Right renal cortex interstitium (tissue), 3 donors: ENCODE measurements at regions not wholly inside any gene's neighbourhood (a gene's known extent, or its start where the extent isn't known, plus 50 kb on each side); places are given as distances from the start of the nearest gene placed in this dataset.
"Not testable (repeated sequence)": the region's sequence is repeated elsewhere in the genome, so short reads cannot be mapped to it uniquely, and the experiment has no call there.

ENCODE experiments used
- DNase-seq, 3 donors: peaks; one replicate each; pipeline ENCODE4 v3.0.0-alpha.2; 2013; ENCODE audit warnings: low read depth in 3 of 3, low spot score in 2 of 3

DNA sequence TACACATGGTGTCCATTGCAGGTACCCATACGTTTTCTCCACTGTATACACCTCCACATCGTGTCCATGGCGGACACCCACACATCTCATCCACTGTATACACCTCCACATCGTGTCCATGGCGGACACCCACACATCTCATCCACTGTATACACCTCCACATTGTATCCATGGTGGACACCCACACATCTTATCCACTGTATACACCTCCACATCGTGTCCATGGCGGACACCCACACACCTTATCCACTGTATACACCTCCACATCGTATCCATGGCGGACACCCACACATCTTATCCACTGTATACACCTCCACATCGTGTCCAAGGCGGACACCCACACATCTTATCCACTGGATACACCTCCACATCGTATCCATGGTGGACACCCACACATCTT, 50.4 kb upstream of the TTC34 start:
- not testable (repeated sequence) for DNase-seq

DNA sequence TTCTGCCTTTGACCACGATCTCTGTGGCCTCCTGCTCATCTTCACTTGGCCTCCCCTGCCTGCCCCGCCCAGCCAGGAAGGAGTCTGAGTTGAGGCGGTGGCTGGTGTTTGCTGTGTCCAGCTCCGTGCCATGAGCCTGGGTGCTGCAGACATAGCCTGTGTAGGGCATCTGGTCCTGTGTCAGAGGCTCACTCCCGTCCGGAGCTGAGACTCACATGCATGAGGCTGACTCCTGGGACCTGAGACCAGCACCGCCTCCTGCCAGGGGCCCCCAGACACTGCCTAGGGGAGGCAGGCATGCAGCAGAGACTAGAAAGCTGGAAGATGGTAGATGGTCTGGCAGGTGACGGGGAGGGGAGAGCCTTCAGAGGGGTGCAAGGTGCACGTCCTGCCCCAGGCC, 52.2 kb upstream of the TTC34 start:
- no peak for DNase-seq

DNA sequence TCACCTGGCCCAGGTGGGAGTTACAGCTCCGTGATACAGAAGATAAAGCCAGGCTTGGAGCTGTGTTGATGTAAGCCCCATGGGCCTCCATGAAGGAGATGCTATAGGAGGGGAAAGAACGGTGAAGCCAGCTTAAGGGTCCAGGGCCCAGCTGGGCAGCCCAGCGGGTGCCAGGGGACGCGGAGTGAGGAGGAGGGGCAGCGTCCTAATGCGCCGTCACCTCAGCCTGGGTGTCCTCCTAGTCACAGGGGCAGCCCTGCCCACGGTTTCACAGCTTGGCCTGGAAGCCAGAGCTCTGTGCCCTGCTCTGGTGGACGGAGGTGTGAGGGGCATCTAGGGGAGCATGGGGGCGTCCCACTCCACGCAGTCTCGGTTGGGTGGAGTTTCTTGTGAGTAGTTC, 52.7 kb upstream of the TTC34 start:
- DNase-seq: no peak

DNA sequence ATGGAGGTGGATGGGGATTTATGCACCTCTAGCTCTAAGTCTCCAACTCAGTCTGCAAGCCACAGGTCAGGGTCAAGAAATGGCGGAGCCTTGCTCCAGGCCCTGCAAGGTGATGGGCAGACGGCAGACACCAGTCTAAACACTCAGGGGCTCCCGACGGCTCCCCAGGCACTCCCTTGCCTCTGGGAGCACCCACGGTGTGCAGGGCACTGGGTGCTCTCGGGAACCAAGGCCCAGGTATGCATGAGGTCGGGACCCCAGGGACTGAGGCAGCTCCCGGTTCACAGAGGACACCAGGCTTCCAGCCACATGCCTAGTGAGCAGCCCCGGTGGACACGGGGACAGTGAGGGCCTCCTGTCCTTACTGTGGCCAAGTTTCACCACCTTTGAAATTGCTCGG, 53.1 kb upstream of the TTC34 start:
- no peak for DNase-seq

DNA sequence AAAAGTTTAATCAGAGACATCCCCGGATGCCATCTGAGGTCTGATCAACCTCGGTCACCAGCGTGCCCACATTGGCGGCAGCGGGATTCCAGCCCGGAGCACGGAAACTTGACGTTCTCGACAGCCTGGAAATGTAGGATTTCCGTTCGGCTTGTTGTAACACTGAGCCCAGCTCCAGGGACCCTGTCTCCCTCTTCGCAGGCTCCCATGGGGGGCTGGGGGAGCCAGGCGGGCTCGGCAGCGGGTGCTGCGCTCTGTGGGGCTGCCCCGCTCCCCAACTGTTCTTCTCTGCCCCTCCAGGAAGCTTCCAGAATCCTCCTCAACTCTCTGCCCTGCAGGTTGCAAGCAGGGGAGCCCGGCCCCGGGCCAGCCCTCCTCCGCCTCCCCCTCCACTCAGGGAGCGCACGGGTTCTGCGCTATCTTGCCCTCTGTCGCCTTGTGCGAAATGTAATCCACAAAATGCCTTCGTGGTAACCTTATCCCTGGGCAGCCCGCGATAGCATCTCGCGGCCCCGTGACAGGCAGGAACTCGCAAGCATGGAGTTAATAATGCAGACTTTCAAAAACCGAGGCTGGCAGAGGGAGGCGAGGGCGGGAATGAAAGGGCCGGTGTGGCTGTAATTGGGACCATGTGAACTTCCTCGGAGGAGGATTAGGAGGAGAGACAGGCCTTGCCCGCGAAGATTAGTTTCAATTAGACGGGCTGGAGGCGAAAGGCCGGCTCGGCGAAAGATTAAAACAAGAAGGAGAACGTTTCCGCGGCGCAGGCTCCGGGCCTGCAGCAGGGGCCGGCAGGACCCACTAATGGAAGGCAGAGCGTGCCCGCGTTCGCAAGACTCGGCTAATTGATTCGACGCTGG, 53.9 kb upstream of the TTC34 start:
- DNase-seq: no peak

DNA sequence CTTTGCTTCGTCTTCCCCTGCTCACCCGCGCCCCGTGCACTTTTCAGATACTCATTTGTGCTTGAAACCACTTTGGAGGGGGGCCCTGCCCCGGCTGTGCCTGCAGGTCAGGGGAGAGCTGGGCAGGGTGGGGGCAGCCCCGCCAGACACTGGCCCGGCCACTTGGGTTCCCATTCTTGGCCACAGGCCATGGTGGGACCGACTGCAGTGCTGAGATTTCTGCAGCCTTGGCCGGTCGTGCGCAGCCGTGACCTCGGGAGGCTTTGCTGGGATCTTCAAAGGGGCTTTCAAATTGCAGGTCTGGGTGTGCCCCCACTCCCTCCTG, 54.5 kb upstream of the TTC34 start:
- no peak for DNase-seq

DNA sequence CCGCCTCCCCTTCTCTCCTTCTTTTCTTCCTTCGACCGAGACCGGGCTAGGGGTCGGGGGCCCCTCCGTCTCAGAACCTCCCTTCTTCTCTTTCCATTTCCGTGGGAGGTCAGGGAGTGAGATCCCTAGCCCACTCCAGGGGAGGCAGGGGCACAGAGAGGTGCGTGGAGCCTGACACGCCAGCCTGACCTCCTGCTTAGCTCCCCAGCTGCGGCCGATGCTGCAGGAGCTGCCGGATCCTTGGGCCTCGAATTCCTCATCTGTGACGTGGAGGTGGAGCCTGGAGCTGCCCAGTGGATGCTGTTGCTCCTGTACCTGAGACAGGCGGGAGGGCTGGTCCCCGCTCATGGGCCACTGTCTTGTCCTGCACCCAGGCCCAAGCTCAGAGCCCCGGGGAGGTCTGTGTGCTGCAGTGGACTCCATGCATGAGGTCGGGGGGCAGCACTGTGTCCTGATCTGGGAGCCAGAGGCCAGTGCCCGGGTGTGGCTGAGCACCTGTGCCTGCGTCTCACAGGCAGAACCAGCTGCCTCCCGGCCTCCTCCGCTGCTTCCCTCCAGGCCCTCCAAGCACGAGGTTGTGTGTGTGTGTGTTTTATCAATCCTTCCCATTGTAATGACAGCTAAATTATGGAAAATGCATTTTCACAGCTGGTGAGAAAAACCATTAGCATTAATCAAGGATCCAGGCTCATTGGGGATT, 55.3 kb upstream of the TTC34 start:
- no peak for DNase-seq

DNA sequence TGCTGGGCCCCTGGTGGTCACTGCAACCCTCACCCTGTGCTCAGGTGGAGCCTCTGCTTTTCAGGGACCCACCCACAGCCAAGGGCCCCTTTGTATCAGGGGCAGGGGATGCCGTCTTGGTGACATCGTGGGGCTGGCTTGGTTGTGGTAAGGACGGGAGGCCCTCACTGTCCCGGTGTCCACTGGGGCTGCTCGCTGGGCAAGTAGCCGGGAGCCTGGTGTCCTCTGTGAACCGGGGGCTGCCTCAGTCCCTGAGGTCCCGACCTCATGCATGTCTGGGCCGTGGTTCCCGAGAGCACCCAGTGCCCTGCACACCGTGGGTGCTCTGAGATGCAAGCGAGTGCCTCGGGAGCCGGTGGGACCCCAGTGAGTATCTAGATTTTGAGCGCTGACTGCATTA, 56.0 kb upstream of the TTC34 start:
- no peak for DNase-seq

DNA sequence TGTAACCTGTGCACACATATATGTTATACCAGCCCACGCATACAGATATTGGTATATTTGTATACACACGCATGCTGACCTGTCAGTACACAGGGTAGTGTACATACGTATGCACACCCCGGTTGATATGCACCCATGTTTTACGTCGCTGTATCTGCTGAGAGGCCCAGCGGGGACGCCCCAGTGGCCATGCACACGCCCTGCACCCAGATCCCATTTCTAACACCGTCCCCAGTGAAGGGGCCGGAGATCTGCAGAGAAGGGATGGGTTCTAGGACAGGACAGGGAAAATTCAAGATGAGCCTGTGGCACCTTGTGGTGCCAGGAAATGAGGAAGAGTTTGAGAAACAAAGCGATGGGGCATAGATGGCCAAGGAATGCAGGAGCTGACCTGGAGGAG, 57.2 kb upstream of the TTC34 start:
- no peak for DNase-seq

DNA sequence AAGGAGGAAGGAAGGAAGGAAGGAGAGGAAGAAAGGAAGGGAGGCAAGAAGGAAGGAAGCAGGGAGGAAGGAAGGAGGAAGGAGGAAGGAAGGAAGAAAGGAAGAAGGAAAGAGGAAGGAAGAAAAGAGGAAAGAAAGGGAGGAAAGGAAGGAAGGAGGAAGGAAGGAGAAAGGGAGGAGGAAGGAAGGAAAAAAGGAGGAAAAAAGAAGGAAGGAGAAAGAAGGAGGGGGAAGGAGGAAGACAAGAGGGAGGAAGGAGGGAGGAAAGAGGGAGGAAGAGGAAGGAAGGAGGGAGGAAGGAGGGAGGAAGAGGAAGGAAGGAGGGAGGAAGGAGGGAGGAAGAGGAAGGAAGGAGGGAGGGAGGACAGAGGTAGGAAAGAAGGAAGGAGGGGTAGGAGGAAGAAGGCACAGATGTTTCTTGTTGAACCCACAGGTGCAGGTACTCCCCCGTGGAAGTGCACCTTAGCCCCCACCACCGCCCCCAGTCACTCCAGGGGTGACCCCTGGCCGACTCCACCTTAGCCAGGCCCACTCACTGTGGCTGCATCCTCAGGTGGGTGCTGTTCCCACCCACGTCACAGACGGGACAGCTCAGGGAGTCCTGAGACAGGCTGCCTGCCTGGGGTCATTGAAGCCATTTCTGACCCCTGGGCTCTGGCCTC, 57.9 kb upstream of the TTC34 start:
- no peak for DNase-seq

DNA sequence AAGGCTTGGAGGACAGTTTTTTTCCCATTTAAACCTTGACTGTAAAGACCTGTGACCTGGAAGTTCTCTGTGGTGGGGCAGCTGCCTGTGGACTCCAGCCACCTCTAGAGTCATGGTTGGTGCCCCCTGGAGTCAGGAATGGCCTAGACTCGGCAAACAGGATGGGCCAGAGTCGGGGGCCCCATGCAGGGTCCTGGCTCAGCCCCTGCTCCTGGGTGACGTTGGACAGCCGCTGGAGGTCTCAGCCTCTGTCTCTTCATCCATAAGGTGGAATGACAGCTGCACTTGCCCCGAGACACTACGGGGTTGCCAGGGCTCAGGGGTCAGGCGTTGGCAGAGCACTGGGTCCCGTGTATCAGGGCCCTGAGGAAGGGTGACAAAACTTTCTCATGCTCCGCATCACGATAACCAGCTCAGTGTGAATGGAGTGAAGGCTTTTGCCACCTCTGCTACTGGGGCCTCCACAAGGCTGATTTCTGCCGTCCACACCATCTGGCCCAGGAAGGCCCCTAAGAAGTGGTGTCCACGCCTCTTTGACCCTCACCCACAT, 58.5 kb upstream of the TTC34 start:
- DNase-seq: no peak

DNA sequence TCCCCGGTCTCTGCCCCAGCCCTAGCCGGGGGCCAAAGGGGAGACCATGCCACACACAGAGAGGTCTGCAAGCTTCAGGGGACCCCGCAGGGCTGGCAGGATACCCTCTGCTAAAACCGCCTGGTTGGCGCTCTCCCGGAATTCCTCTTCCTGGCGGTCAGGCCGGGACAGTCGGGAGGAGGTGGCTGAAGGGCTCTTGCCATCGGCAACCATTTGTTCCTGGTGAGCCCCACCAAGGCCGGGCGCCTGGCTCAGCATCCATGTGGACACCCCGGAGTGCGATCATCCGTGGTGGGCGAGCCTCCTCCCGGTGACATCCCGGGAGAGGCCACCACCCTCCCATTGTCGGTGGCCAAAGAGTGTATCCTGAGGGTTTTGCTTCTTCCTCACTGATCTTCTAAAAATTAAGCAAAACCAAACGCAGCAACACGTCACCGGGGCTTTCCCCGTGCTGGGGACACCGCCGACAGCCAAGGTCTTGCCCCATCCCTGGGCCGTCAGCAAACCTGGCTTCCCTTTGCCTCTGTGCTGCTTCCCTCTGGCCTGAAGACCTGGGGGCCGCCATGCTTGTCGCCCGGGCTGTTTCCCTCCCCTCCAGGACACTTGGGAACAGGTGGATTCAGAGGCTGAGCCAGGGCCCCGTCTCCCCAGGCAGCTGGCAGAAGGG, 59.1 kb upstream of the TTC34 start:
- DNase-seq: no peak

DNA sequence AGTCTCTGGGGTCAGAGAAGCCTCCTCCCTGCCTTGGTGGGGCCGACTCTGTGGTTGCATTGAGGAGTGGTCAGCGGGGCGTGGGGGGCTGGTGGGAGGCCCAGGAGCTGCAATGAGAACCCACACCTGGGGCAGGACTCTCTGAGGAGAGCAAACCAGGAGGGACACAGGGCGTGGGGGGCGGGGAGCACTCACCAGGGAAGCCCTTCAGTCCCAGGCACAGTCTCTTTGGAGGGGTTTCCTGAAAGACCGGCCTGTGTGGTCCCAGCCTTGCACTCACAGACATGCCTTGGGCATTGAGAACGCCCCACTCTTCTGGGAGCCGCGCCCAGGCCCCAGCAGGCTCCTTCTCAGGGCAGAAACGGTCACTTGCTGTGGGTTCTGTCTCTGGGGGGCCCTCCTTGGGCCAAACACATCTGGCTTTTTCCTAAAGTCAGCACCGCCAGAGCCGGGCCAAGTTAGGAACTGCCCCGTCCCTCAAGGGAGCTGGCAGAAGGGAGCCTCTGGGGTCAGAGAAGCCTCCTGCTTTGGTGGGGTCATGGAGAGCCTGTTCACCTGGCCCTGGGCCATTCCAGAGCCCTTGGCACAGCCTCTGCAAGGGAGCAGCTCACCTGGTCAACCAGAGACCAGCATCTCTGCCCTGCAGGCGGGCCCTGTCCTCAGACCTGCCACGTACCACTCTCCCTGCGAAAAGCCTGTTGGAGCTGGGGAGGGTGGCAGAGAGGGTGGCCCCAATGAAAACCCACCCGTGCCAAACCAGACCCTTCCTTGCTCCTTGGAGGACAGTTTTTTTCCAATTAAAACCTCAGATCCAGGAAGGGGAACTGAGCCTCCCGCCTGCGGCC, 59.9 kb upstream of the TTC34 start:
- DNase-seq: no peak

DNA sequence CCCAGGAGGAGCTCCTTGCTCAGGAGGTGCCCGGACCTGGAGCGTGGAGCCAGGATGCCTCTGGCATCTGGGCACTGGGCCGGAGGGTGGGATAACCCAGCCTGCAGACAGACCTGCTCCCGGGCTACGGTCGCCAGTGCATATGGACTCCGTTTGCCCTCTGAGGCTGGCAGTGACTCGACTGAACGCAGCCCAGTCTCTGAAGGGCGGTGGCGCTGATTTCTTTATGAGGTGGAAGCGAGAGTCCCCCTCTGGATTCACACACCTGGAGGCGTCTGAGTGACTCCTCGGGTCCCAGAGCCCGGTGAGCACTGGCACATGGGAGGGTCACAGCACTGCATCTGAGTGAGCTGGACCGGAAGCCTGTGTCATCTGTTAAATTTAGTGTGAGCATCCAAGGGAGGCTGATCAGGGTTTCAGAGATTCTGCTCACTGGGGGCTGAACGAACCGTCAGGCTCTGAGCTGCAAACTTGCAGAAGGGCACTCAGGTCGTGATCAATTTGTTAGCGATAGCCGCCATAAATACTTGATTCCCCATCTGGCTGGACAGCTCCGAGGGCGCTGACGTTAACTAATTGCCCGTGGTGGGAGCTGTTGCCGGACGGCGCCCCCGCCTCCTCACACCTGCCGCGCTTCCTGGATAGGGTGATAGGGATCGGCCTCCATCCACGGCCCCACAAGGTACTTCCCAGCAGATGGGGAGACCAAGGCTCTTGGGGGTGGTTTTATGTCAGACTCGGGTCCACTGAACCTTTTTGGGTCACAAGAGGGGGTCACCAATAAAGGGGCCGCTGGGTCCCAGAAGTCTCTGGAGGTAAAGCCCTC, 60.7 kb upstream of the TTC34 start:
- no peak for DNase-seq

DNA sequence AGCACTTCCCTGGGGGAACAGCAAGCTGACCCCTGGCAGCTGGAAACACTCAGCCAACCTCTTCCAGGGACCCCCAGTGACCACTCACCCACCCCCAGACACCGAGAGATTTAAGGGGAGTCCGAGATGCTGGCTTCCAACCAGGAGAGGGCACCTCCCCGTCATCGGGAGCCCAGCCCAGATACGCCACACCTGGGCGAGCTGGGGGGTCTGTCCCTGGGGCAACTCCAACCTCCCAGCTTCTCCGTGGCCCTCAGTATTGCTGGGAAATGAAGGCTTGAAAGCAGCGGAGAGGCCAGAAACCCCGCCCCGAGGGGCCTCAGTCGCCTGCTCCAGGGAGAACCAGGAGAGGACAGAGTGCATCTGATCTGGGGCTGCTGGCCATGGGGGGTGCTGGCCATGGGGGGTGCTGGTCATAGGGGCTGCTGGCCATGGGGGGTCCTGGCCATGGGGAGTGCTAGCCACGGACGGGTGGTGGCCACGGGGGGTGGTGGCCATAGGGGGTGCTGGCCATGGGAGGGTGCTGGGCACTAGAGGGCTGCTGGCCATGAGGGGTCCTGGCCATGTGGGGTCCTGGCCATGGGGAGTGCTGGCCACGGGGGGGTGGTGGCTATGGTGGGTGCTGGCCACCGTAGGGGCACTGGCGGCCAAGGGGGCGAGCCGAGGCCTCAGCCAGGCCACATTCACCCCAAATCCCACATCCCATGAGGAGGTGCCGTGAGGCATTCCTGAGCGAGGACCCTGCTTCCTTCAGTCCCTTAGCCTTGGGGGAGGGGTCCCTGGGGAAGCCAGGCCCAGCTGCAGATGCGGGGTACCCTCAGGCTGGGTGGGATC, 61.5 kb upstream of the TTC34 start:
- DNase-seq: no peak

DNA sequence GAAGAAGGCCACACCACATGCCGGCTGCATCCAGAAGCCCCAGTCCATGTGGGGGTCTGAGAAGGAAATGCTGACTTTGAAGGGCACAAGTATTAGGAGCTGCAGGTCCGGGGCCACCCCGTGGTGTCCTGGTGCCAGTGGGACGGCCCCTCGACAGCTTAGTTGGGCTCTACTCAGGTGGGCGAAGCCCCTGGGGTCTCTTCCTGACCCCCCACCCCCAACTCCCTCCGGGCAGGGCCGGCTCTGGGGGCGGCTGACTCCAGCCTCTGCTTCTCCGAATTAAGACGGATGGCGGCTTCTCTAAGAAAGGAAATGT, 62.1 kb upstream of the TTC34 start:
- no peak for DNase-seq

DNA sequence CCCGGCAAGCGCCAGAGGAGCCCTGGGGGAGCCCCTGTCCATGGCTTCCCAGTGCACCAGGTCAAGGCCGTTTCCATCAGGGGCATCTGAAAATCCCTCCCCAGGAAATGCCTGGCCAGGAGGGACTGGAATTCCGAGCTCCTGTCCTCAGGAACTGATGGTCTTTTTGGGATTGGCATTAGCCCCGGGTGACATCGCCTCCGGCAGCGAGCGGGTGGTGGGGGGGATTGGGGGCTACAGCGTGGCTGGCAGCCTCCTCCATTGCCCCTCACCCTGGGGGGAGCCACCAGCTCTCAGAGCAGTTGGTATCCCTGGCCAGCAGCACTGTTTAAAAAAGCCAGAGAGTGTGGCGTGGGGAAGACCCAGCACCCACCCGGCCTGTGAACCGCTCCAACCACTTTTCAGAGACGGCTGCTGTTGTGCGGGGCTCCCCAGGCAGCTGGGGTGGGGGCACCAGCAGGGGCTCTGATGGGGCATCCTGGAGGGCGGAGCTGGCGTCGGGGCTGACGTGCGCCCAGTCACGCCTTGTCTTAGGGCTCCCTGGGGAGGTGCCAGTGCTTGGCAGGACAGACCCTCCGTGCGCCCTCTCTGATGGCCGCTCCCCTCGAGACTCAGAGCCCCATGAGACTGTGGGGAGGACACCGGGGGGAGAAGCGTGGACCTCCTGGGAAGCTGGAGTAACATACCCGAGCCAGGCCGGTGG, 62.9 kb upstream of the TTC34 start:
- no peak for DNase-seq

DNA sequence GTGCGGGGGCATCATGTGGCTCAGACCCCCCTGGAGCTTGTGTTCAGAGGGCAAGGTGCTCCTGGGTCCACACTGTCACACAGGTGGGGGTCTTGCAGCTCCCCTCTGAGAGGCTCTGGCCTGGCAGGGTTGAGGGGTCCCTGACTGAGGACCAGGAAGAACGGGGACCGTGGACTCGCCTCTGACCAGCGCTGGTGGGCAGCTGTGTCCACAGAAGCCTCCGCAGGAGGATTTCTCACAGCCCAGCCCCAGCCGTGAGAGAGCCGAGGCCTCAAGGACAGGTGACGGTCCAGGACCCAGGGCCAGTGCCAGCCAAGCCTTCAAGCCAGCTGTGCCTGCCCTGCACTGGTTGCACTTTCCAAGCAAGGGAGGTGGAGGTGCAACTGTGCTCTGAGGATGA, 63.5 kb upstream of the TTC34 start:
- DNase-seq: no peak
